Cerebellar nuclear complex (tissue), 1 donor: ENCODE measurements at regions not wholly inside any gene's neighbourhood (a gene's known extent, or its start where the extent isn't known, plus 50 kb on each side); places are given as distances from the start of the nearest gene placed in this dataset.
"Not testable (repeated sequence)": the region's sequence is repeated elsewhere in the genome, so short reads cannot be mapped to it uniquely, and the experiment has no call there.

Experiments used
- DNase-seq, 2 experiments: peaks; one replicate each; lab custom pipeline; 2025; lab: John Stamatoyannopoulos, UW

DNA sequence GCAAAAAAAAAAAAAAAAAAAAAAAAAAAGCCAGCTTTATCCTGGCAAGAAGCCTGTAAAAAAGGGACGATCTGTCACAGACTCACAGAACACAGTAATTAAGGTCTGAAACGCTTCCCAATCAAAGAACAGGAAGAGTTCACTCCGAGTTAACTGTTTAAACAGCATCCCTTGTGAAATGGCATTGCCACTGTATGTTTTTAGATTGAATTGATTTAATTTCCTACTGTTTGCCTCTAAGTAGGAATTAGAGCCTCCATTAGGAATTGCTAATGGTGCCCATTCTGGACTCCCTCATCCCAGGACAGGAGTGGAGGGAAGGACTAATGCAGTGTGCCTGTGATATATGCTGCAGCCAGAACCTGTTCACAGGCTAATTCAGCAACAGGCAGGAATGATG lies 370.8 kb downstream of the RWDD3 start:
- DNase-seq = no peak

GRCh38 chr1:95614197-95614596 lies 380.2 kb downstream of the RWDD3 start:
- no peak for DNase-seq

DNA sequence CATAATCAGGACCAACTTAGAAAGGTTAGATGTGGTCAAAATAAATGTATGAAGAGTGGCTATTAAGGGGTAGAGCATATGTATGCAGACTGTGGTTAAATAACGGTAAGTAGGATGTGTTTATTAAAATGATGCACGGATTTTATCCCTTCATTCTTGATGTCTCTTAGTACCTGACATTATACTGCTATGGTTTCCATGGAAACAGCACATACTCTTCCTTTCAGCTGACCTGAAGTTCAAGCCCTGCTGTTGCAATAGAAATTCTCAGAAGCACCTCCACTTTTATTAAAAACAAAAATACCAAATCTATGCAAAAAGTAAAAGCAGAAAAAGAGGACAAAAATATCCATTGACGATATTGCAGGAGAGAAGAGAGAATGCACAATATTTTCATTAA lies 381.4 kb downstream of the RWDD3 start:
- DNase-seq = no peak

DNA sequence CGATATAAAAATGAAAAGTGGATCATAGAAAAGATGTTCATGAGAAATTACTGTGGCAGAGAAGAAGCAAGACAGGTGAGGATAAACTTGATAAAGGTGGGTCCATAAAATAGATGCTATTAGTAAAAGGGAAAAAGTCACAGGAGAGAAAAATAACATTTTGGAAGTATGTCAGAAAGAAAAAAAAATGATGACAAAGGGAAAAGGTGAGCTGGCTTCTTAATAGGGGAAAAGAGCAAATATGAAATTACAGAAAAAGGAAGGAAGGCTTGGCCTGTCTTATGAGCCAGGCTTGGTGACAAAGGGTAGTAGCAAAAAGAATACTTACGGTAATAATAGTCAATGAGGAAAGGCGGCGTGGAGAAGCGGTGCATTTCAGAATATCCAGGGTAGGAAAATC lies 386.1 kb downstream of the RWDD3 start:
- DNase-seq = no peak

DNA sequence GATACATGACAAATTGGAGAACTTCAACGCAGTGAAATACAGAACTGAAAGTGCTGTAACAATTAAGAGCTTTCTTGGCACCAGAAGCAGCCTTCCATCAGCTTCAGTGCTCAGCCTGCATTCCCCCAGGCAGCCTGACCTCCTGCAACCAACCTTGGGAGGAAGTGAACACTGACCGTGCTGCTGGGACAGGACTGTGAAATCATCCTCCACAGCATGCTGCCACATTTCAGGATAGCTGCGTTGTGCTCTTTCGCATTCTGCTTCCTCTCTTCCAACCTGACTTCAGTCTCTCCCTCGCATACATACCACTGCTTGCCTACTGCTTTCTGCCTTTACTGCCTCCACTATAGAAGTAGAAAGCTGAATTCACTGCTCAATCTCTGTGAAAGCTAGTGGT lies 388.6 kb downstream of the RWDD3 start:
- DNase-seq = no peak

- DNase-seq = no peak
These were observed 391.2 kb downstream of the RWDD3 start for GRCh38 chr1:95625224-95625623.

DNA sequence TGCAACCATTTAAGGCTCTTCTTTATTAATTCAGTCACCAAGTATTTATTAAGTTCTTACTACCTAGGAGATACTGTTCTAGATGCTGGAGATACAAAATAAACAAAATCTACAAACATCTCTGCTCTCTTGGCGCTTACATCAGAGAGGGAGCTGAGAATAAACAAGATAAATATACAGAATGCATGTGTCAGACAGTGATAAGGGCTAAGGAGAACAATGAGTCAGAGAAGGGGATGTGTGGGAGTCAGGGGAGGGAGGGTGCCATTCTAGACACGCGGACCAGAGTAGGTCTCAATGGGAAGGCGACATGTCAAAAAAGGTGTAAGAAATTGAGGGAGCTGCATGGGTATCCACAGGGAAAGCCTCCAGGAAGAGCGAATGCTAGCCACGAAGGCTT lies 393.2 kb downstream of the RWDD3 start:
- no peak for DNase-seq

DNA sequence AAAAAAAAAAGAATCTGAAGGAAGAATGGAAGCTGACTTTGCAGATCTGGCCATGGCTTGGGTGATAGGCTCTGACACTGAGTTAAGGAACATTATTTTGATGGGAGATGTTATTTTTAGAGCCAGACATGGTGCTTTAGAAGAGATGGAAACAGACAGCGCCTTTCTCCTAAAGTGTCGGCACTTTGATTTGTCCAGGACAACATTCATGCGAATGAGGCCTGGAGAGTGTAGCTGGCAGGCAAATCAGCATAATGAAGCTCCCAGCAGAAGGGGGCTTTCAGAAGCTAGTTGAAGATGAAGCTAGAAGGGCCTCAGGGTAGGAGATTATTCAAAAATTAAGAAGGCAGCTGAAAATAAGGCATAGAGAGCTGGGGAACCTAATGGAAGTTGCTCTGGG lies 397.7 kb downstream of the RWDD3 start:
- no peak for DNase-seq

GRCh38 chr1:95635811-95636210 lies 401.8 kb downstream of the RWDD3 start:
- no peak for DNase-seq

DNA sequence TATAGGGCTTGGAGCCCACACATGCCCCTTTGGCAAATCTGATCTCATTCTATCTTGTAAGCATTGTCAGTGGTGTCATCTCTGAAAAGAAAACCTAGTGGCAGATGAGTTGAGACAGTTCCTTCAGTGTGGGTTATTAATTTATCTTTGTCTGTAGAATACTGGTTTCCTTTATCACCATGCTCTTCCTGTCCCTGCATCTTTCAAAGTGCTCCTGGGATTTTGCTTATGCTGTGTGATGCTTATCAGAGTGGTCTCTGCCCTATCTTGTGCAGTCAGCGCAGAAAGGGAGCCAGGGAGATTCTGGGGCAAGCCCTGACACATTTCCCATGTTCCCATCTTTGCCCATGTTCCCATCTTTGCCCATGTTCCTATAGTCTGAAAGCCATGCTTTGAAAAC lies 402.9 kb downstream of the RWDD3 start:
- DNase-seq = no peak

- DNase-seq = peak in 1 of 2 experiments; percentile 4
These were observed 406.7 kb downstream of the RWDD3 start for GRCh38 chr1:95640746-95641145.

GRCh38 chr1:95641386-95641785 lies 407.4 kb downstream of the RWDD3 start:
- DNase-seq = no peak

DNA sequence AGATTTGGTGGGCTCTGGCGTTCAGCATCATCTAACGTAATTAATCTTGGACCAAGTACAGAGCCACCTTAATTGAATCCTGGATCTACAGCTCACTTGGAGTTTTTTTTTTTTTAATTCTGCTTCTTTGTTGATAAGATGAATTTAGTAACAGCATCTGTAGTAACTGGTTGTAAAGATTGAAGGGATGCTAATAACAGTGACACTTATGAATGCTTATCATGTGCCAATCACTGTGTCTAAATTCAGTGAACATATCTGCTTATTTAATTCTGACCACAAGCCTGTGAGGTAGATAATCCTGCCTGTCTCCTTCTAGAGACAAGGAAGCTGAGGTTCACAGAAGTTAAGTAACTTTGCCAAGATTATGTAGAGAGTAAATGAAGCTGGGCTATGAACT lies 408.0 kb downstream of the RWDD3 start:
- DNase-seq = no peak

- DNase-seq = no peak
These were observed 409.1 kb downstream of the RWDD3 start for GRCh38 chr1:95643071-95643470.

- DNase-seq = not testable (repeated sequence)
These were observed 411.1 kb downstream of the RWDD3 start for GRCh38 chr1:95645126-95645525.

- no peak for DNase-seq
These were observed 416.6 kb downstream of the RWDD3 start for GRCh38 chr1:95650631-95651030.

DNA sequence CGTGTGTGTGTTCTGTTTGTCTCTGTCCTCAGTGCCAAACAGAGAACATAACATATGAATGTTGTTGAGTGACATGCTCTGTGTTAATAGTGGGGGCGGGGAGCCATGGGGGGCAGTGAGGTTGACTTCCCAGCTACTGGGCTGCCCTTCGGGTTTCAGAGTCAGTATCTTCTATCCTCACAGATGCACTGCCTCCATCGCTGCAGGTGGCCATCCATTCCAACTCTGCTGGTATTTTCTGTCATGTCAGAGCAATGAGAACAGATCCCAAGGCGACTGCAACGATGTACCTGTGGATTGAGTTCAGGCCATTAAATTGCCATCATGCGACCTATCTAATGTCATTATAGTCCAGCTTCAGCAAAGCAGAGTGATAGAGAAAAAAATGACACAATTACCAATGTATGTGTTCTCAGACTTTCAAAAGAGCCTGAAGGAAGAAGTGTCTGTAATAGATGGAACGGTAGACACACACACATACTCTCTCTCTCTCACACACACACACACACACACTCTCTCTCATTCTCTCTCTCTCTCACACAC lies 418.5 kb downstream of the RWDD3 start:
- DNase-seq = no peak

DNA sequence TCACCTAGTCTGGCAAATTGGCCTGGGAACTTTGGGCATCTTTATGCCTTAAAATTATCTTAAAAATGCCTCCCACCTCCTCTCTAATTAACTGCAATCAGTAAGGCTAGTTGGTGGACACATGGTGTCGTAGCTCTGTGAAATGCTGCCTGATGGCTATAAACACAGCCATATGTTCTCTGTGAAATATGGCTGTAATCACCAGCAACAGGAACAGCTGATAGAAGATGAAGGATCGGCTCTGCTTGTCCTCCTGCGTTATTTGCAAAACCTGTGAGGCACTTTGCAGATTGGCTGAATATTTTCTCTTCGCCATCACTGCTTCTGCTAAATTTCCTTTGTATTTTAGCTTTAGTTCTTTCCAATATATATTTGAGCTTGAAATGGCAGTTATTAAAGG lies 419.6 kb downstream of the RWDD3 start:
- no peak for DNase-seq

DNA sequence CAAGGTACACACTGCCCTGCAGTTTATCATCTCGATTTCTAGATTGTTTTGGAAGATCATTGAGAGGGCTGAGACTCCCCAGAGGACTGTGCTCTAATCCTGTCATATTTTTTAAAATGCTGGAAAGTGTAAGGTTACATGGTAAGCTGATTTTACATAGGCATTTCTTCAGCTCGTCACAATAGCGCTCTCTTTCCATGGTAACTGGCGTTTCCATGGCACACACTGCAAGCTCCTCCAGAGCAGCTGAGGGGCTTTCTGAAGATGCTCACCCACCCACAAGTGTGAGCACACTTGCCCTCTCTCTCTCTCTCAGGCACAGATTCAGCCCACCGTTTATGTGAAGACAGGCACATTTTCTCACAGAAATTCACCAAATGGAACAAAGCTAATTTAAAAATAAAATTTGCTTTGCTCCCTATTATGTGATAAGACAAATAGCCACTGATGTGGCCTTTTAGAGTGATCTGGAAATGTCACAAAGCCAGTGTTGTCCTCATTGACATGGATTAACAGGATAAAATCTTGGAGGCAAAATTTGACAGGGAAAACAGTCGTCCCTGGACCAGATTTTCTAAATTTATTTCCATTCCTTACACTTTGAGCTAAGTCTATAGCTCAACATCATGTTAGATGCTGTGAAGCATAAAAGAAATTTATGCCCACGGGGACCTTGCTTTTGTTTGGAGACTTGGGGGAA lies 421.5 kb downstream of the RWDD3 start:
- DNase-seq = no peak

DNA sequence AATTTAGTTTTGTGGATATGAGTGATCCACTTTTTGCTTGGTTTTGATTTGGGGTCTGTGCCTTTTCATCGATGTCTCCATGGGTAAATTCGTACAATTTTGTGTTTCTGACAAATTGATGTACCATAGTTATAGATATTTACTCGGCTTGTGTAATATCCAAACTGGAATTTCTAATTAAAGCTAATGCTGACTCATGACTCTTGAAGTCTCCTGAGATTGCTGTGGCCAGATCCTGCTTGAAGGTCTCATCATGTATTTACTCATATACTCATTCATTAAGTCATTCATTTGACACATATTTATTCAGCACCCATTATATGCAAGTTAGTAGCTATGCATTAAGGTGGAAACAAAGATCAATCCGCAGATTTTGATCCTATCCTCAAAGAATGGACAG lies 423.2 kb downstream of the RWDD3 start:
- DNase-seq = no peak

DNA sequence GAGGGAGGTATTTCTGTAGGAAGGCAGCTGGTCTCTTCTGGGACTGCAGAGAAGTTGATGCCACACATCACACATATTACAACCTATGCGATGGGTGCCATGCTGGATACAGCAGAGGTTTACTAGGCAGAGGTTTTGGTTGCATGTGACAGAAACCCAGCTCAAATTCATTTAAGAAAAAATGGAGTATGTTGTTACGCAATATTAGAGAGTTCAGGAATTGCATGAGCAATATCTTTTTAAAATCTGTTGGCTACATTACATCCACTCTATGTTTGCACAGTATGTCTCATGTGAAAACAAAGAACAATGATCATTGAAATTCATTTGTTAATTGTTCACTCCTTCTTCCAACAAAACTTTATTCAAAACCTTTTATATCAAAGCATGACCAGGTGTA lies 425.2 kb downstream of the RWDD3 start:
- no peak for DNase-seq

- no peak for DNase-seq
These were observed 425.6 kb downstream of the RWDD3 start for GRCh38 chr1:95659588-95659987.

GRCh38 chr1:95660736-95661135 lies 426.7 kb downstream of the RWDD3 start:
- no peak for DNase-seq

DNA sequence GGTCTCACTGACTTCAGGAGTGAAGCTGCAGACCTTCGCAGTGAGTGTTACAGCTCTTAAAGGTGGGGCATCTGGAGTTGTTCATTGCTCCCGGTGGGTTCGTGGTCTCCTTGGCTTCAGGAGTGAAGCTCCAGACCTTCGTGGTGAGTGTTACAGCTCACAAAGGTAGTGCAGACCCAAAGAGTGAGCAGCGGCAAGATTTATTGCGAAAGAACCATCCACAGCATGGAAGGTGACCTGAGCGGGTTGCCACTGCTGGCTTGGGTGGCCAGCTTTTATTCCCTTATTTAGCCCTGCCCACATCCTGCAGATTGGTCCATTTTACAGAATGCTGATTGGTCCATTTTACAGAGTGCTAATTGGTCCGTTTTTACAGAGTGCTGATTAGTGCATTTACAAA lies 429.5 kb downstream of the RWDD3 start:
- not testable (repeated sequence) for DNase-seq
